ENCODE measurements at regions not wholly inside any gene's neighbourhood (a gene's known extent, or its start where the extent isn't known, plus 50 kb on each side); places are given as distances from the start of the nearest gene placed in this dataset.
"Not testable (repeated sequence)": the region's sequence is repeated elsewhere in the genome, so short reads cannot be mapped to it uniquely, and the experiment has no call there.

GRCh38 chr7:24057243-24057642 is 226.7 kb upstream of the NPY start:
- no peak for DNase-seq

DNA sequence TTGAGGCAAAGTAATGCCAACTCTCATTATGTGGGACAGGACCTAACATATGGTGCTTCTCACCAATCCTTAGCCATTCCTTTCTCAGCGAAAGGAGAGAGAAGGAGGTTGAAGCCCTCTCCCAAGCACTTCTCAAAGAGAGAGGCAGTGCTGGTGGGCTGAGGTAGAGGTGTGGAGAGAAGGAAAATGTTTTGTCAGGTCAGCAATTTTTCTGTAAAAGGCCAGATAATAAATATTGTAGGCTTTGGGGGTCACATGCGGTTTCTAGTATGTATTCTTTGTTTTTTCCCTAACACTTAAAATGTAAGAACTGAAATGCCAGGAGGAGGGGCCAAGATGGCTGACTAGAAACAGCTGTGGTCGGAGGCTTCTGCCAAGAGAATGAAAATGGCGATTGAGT is 225.0 kb upstream of the NPY start:
- no peak for DNase-seq

DNA sequence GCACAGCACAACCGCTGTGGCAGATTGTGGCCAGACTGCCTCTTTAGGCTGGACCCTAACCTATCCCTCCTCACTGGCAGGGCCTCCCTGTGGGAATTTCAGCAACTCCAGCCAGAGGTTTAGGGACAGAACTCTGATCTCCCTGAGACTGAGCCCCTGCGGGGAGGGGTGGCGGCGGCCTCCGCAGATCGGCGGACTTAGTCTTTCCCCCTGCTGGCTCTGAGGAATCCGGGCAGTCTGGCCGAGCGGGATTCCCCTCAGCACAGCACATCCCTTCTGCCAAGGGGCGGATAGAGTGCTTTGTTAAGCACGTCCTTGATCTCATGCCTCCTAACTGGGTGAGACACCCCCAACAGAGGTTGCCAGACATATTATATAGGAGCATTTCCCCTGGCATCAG is 224.2 kb upstream of the NPY start:
- DNase-seq = no peak

DNA sequence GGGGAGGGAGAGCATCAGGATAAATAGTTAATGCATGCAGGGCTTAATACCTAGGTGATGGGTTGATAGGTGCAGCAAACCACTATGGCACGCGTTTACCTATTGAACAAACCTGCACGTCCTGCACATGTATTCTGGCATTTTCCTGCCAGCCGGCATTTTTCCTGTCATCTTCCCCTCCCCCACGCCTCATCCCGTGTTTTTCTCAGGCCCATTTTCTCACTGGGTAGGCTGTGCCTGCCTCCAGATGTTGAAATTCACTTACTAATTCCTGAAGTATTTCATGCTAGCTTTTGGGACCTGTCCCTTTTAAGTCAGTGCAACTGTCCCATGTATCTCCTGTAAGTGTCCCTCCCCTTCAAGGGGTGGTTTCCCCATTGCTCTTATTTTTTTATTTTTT is 220.3 kb upstream of the NPY start:
- no peak for DNase-seq

DNA sequence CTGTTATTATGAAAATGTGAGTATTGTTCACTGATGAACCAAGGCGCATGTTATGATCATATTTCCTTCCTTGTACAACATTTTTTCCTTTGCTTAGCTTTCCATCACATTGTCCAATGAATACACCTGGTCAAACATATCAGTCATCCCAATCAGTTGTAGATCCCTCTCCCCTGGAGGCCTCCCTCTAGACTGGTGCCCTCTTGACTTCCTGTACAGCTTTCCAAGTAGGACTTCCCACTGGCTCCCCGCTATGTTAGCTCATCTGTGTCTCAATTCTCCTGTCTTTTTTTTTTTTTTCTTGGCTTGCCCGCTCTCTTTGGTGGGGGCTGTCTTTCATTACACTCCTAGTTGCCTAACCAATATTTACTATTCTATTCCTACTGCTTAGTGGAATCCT is 214.2 kb upstream of the NPY start:
- DNase-seq = no peak

DNA sequence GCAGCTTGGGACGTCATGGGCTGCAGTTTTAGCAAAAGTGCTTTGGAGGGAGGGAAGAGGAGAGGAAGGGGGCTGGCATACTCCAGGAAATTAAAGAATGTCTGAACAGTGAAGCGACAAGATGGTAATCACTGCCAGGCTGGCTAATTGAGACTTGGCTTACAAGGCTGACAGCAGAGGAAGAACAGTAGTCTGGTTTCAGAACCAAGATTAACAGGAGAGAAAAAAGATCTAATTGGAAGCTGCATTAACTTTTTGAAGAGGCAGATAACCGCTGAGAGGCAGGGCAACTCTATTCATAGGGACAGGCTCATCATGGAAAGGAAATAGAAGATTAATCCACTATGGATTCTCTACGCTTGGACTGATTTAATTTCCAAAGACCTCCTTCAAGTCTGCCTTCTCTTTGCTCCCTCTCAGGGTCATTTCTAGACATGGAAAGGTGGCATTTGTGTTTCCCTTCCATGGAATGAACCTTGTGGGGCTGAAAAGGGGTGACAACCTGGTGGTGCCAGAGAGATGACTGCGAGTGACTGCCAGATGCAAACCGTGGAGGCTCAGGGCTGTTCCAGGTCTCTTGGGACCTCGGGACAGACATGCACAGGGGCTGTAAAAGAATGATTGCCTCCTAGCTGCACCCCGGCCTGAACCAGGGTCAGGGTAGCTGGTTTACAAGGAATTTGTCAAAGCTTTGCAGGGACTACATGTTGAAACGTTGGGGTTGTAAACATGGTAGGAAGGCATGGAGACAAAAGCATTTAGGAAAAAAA is 210.2 kb upstream of the NPY start:
- DNase-seq = no peak

DNA sequence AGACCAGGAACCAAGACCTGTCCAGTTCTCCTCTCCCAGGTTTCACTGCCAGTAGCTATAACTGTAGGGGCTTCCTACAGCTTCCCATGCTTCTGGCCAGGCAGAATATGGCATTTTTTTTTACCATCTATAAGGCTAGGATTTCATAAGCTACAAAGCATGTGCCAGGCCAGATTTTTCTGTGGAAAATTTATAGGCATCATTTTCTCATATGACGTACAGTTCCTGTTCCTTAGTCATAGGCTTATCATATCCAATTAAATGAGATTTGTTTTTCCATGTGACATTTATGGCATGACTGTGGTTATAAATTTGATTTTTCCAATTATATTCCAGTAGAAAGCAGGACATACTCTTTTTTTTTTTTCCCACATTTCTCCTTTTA is 208.6 kb upstream of the NPY start:
- DNase-seq = no peak

DNA sequence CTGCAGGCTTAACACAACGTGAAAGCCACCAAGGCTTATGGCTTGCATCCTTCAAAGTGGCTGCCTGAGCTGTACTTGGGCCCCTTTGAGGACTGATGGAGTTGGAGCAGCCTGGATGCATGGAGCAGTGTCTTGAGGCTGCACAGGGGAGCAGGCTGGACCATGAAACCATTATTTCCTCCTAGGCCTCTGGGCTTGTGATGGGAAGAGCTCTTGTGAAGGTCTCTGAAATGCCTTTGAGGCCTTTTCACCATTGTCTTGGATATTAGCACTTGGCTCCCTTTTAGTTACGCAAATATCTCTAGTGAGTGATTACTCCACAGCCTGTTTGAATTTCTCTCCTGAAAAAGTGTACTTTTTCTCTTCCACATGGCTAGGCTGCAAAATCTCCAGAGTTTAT is 201.2 kb upstream of the NPY start:
- no peak for DNase-seq

DNA sequence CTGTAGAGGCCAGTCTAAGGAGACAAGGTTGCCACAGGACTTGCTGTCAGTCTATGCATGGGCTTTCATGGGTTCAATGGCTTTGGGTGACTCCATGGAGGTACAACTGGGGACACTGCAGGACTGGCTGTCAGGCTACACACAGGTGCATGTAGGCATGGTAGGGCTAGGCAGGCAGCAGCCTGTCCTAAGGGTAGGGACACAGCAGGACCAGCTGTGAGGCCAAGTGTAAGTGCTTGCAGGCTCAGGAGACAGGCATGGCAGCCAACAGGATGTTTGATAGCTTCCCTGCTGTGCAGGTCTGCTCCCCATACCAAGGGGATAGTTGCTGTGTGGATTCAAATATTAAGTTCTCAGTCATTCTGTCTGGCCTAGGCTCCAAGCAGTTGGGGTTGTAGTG is 181.0 kb upstream of the NPY start:
- DNase-seq = no peak

- DNase-seq = no peak
These were observed 175.0 kb upstream of the NPY start for GRCh38 chr7:24108906-24109376.

GRCh38 chr7:24110056-24110455 is 173.9 kb upstream of the NPY start:
- DNase-seq = no peak

DNA sequence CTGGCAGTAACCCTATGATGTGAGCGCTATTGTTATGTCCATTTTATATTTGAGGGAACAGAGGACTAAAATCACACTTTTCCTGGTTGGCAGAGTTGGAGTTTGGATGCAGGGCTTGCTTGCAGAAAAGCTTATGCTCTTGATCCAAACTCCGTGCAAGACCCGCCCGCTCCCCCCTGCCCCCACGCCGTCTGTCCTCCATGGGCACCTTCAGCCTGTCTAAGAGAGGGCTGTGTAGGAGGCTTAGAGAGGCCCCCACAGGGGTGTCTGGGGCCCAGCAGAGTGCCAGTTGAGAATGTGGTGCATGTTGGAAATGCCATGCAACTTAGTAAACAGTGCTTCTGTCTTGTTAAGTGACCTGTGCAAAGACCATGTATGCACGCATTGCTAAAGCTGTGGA is 170.5 kb upstream of the NPY start:
- no peak for DNase-seq

DNA sequence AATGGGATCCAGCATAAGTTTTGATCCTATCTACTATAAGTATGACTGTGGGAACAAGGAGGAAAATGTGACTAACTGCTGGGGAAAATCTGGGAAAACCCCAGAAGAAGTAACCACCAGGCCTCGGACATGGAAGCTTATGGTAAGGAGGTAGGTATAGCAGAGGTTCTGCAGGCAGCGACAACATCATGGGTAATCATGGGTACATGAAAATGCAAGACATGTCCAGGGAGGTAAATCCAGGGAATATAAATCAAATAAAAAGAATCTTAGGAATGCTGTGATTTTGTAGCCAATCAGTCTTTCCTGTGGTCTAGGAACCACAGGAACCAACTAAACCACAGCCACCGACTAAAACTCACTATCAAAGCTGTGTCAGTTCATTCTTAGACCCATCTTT is 168.3 kb upstream of the NPY start:
- no peak for DNase-seq

GRCh38 chr7:24117903-24118499 is 166.0 kb upstream of the NPY start:
- not testable (repeated sequence) for DNase-seq

DNA sequence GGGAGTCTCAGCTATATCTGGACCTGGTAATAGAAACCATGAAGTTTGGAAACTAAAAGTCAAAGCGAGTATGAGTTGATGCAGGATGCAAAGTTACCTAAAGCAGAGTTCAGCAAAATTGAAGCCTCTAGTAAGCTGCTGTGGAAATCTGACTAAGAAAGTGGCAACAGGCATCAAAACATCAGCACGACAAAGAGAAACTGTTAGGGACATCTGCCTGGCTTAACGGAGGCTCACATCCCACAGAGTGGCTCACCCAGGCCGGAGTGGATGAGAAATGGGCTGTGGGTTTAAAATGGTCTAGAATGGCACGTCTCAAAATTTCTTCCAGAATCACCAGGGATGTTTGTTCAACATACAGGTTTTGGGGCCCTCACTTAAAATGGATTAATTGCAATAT is 164.1 kb upstream of the NPY start:
- no peak for DNase-seq

DNA sequence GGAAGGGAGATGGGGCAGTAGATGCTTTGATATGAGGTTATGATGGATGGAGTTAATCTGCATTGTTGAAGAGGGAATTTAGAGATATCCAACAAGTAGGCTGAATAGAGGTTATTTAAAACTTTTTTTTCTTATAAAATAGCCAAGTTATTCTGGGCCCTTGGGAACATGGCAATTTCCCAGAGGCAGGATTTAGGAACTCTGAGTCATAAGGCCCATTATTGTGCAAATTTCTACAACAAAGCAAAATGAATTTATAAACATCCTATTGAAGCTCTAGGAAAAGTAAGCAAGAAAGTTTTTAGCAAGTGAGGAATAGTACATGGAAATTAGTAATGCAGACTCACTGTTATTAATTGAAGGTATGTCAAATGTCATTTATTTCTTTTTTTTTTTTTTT is 160.9 kb upstream of the NPY start:
- DNase-seq = no peak

DNA sequence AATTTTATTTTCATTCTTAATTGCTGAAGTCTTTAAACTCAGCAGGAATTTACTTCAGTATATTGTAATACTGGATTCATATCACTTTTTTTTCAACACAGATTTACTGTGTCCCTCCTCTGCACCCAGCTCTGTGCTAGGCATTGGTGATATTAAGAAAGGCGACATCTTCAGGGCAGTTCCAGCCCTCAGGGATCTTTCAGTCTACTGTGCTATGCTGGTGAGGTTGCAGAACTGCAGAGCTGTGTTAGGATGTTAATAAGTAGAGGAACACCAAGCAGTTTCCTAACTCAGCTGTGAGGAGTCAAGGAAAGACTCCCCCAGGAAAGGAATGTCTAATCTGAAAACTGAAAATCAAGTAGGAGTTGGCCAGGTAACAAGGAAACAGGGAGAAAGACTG is 158.2 kb upstream of the NPY start:
- no peak for DNase-seq

DNA sequence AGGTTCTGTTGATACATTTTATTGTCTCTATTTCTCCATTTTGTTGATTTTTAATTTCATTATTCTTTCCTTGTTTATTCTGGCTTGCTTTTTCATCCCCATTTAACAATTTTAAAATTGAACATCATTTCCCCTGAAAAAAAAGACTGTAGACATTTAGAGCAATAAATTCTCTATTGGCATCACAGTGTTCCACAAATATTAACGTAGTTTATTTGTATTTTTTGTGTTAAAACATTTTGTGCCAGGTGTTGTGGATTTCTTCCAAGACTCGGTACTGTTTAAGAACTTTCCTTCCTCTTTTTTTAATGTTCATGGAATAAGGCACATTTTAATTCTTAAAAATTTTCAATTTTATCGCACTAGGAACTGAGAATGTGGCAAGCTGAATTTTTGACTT is 156.1 kb upstream of the NPY start:
- DNase-seq = no peak

DNA sequence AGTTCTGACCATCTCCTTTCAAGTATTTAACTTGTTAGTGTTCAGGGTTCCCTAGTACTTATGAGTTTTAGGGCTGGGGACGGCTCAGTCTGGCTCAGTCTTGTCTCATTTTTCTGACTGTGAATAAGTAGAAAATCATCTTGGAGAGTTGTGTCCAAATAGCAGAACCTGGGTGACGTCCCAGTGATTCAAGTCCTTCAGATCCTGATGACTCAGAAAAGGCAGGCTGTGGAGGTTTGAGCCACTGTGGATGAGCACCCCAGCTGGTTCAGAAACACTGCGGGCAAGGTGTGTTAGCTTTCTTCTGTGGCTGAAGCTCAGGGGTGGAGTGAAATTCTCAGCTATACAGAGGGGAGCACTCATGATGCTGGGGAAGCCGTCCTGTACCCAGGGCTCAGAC is 154.4 kb upstream of the NPY start:
- no peak for DNase-seq

GRCh38 chr7:24130631-24131030 is 153.4 kb upstream of the NPY start:
- DNase-seq = no peak

DNA sequence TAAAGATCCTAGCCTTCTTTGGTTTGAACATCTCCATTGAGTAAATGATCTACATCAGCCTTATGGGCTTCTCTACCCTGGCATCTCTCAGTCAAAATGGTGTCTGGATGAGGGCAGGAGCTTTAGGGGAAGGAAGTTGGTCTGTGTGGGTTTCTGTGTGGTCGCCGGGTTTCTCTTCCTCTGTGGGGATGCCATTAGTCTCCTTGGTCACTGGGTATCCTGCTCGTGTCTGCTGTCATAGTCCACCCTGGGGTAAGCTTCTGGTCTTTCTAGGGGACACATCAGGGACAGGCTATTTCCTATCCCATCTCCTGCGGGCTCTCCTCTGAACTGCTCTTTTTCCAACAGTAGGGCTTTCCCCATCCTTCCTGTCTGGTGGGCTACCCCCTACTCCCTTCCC is 150.3 kb upstream of the NPY start:
- no peak for DNase-seq

- DNase-seq = no peak
These were observed 149.5 kb upstream of the NPY start for GRCh38 chr7:24134535-24134934.

- DNase-seq = no peak
These were observed 148.8 kb upstream of the NPY start for GRCh38 chr7:24135003-24135817.

DNA sequence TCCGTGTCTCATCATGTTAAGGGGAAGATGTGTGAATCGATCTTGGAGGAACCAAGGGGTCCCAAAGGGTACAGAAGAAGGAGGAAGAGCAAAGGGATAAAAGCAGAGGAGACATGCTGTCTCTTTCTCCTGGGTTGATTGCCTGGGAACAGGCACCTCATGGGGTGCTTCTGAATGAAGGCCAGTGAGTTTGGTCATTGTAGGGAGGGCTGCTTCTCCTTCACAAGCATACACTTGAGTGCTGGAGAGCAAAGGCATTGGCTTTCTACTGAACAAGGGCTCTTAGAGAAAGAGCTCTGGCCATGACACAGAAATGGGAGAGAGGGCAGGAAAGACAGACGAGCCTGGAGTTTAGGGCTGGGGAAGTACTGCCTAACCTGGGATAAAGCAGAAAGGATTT is 146.7 kb upstream of the NPY start:
- DNase-seq = no peak

Measured in NCI-H82 (cell line).